ENCODE measurements at regions not wholly inside any gene's neighbourhood (a gene's known extent, or its start where the extent isn't known, plus 50 kb on each side); places are given as distances from the start of the nearest gene placed in this dataset.

- no peak for DNase-seq (ENCODE audit: extremely low read depth, low read depth)
- TF ChIP-seq CTCF (IDR thresholded peaks at IDR 0.05; ENCODE audit: low read depth, low read length) = no peak
These were observed 78.3 kb upstream of the OPRM1 start for GRCh38 chr6:153960741-153961140.

- DNase-seq (ENCODE audit: extremely low read depth, low read depth) = no peak
- no peak for TF ChIP-seq CTCF (IDR thresholded peaks at IDR 0.05; ENCODE audit: low read depth, low read length)
These were observed 78.8 kb upstream of the OPRM1 start for GRCh38 chr6:153960281-153960680.

GRCh38 chr6:153959276-153959675, 79.8 kb upstream of the OPRM1 start:
- DNase-seq (ENCODE audit: extremely low read depth, low read depth) = no peak

DNA sequence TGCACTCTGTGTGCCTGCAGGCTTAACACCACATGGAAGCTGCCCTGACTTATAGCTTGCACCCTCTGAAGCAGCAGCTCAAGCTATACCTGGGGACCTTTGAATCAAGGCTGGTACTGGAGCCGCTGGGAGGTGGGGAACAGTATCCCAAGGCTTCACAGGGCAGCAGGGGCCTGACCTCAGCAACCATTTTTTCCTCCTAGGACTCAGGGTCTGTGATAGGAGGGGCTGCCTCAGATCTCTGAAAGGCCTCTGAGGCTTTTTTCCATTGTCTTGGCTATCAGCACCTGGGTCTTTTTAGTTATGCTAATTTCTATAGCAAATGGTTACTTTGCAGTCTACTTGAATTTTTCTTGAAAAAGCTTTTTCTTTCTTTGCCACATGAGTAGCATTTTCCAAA, 80.2 kb upstream of the OPRM1 start:
- no peak for DNase-seq (ENCODE audit: extremely low read depth, low read depth)
- no peak for TF ChIP-seq CTCF (IDR thresholded peaks at IDR 0.05; ENCODE audit: low read depth, low read length)

More at GRCh38 chr6:153959276-153959675, 79.8 kb upstream of the OPRM1 start:
- no peak for TF ChIP-seq CTCF (IDR thresholded peaks at IDR 0.05; ENCODE audit: low read depth, low read length)

GRCh38 chr6:153957394-153957793, 81.6 kb upstream of the OPRM1 start:
- DNase-seq (ENCODE audit: extremely low read depth, low read depth) = no peak
- no peak for TF ChIP-seq CTCF (IDR thresholded peaks at IDR 0.05; ENCODE audit: low read depth, low read length)

DNA sequence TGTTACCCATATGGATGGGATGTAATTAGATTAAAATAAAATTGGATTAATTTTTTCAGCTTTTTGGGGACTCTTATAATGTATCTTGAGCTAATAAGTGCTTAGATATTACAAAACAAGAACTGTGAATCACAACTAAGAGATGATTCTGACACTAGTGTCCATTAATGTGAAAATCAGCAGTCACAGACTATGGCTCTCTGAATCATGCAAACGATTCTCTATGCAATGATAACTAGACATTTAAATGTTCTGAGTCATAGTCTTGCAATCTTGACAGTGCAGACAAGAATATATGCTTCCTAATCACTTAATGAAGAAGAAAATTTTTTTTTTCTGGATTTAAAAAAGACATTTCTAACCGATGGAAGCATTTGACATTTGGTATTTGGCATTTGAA, 82.2 kb upstream of the OPRM1 start:
- no peak for TF ChIP-seq CTCF (IDR thresholded peaks at IDR 0.05; ENCODE audit: low read depth, low read length)
- no peak for DNase-seq (ENCODE audit: extremely low read depth, low read depth)

DNA sequence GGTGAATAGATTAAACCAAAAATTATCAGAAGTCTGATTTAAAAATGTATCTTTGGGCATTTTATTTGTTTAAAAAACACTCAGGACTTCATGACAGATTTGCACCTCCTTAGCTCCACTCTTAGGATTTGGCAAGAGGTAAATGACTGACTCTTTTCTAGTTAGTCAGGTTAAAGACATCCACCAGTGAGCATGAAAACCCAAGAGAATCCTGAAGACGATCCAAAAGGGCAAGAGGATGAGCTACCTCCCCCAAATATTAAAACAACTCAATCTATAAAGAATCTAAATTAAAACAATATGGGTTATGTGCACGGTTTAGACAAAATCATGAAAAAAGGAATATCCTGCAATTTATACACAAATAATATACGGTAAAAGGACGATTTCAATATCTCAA, 89.4 kb upstream of the OPRM1 start:
- DNase-seq (ENCODE audit: extremely low read depth, low read depth) = no peak
- TF ChIP-seq CTCF (IDR thresholded peaks at IDR 0.05; ENCODE audit: low read depth, low read length) = no peak
